ENCODE measurements at regions not wholly inside any gene's neighbourhood (a gene's known extent, or its start where the extent isn't known, plus 50 kb on each side); places are given as distances from the start of the nearest gene placed in this dataset.
A peak's percentile ranks its signal among the peaks of the same experiment; 100 is the strongest.

DNA sequence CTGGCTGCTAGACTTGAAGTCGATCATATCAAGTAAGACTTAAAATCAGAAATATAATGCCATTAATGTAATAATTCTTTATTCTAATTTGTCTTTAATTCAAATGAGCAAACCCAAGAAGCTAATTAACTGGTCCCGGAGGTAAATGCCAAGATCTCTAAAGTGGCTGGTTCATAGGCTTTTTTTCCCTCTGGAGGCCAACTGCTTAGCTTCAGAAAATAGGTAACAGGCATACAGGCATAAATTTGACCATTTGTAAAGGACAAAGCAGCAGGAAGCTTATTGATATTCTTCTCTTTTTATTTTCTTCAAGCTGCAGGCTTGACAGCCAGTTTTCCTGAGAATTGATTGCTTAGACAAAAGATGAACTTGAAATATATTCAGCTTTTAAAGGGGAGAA is 158.6 kb upstream of the RAP2B start:
- FAIRE-seq, result no peak
- TF ChIP-seq POLR2AphosphoS5 (IDR thresholded peaks at IDR 0.05; ENCODE audit: low read depth, low read length) (no peak), PAX5 (IDR thresholded peaks at IDR 0.05; ENCODE audit: insufficient read depth, low read length, severe bottlenecking) (no peak)
- DNase-seq (ENCODE audit: insufficient read length, low spot score), result no peak

DNA sequence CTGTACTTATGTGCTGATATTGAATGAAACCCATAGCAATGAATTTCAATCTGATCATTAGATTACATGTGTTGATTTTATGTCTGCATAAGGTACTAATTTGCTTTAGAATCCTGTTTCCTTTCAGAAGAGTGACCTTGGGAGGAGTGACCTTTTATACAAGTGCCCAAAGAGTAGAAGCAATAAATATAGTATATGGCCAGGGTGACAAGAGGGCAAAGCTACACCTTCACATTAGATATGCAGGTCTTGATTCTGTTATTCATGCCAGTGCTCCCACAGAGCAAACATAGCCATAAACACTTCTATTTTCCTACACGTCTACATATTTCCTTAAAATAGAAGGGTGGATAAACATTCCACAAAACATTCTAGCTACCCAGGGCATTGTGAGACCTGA is 158.2 kb upstream of the RAP2B start:
- DNase-seq (ENCODE audit: insufficient read length, low spot score) (no peak), FAIRE-seq (no peak)
- no peak for TF ChIP-seq POLR2AphosphoS5 (IDR thresholded peaks at IDR 0.05; ENCODE audit: low read depth, low read length)
- no peak for TF ChIP-seq POLR2A (IDR thresholded peaks at IDR 0.05; ENCODE audit: low read depth, low read length)
- TF ChIP-seq SPI1 (IDR thresholded peaks at IDR 0.05; ENCODE audit: low read depth, low read length), result no peak
- no peak for TF ChIP-seq POU2F2 (IDR thresholded peaks at IDR 0.05; ENCODE audit: low read depth, low read length)
- TF ChIP-seq TAF1 (IDR thresholded peaks at IDR 0.05; ENCODE audit: low read depth, low read length), result no peak
- no peak for TF ChIP-seq PAX5 (IDR thresholded peaks at IDR 0.05; ENCODE audit: insufficient read depth, low read length, severe bottlenecking)

GRCh38 chr3:153008226-153008625 is 153.8 kb upstream of the RAP2B start:
- FAIRE-seq, result no peak

GRCh38 chr3:153023896-153024295 is 138.1 kb upstream of the RAP2B start:
- FAIRE-seq (no peak), DNase-seq (ENCODE audit: insufficient read length, low spot score) (no peak)
- TF ChIP-seq PAX5 (IDR thresholded peaks at IDR 0.05; ENCODE audit: insufficient read depth, low read length, severe bottlenecking) (no peak), TAF1 (IDR thresholded peaks at IDR 0.05; ENCODE audit: low read depth, low read length) (no peak), POLR2AphosphoS5 (IDR thresholded peaks at IDR 0.05; ENCODE audit: low read depth, low read length) (no peak), POU2F2 (IDR thresholded peaks at IDR 0.05; ENCODE audit: low read depth, low read length) (no peak), SPI1 (IDR thresholded peaks at IDR 0.05; ENCODE audit: low read depth, low read length) (no peak), POLR2A (IDR thresholded peaks at IDR 0.05; ENCODE audit: low read depth, low read length) (no peak)

More at GRCh38 chr3:153008226-153008625, 153.8 kb upstream of the RAP2B start:
- DNase-seq (ENCODE audit: insufficient read length, low spot score), result no peak
- no peak for TF ChIP-seq POU2F2 (IDR thresholded peaks at IDR 0.05; ENCODE audit: low read depth, low read length)
- no peak for TF ChIP-seq SPI1 (IDR thresholded peaks at IDR 0.05; ENCODE audit: low read depth, low read length)
- no peak for TF ChIP-seq TAF1 (IDR thresholded peaks at IDR 0.05; ENCODE audit: low read depth, low read length)
- TF ChIP-seq PAX5 (IDR thresholded peaks at IDR 0.05; ENCODE audit: insufficient read depth, low read length, severe bottlenecking), result no peak
- TF ChIP-seq POLR2A (IDR thresholded peaks at IDR 0.05; ENCODE audit: low read depth, low read length), result no peak
- no peak for TF ChIP-seq POLR2AphosphoS5 (IDR thresholded peaks at IDR 0.05; ENCODE audit: low read depth, low read length)

GRCh38 chr3:153026026-153026425 is 136.0 kb upstream of the RAP2B start:
- DNase-seq (ENCODE audit: insufficient read length, low spot score) (no peak), FAIRE-seq (peak; percentile 74)
- TF ChIP-seq POLR2AphosphoS5 (IDR thresholded peaks at IDR 0.05; ENCODE audit: low read depth, low read length), result no peak
- TF ChIP-seq PAX5 (IDR thresholded peaks at IDR 0.05; ENCODE audit: insufficient read depth, low read length, severe bottlenecking), result no peak

DNA sequence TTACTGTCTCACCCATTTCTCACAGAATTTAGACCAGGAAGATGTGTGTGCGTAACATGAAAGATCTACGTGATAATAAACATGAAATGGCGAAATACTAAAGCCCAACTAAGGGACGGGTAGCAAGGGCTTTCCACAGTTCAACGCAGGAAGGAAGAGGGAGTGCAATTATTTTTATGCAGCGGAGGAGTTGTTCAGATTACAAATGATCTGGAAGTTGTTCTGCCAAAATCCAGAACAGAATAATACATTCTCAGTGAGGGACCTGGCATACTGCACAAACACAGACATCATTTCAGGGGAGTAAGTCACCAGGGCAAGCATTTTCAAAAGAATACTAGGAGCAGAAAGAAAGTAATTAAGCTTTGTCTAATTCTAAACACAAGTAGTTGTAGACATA is 133.6 kb upstream of the RAP2B start:
- no peak for TF ChIP-seq POLR2AphosphoS5 (IDR thresholded peaks at IDR 0.05; ENCODE audit: low read depth, low read length)
- no peak for TF ChIP-seq PAX5 (IDR thresholded peaks at IDR 0.05; ENCODE audit: insufficient read depth, low read length, severe bottlenecking)
- TF ChIP-seq POU2F2 (IDR thresholded peaks at IDR 0.05; ENCODE audit: low read depth, low read length), result no peak
- TF ChIP-seq SPI1 (IDR thresholded peaks at IDR 0.05; ENCODE audit: low read depth, low read length), result no peak
- TF ChIP-seq TAF1 (IDR thresholded peaks at IDR 0.05; ENCODE audit: low read depth, low read length), result no peak
- TF ChIP-seq POLR2A (IDR thresholded peaks at IDR 0.05; ENCODE audit: low read depth, low read length), result no peak
- DNase-seq (ENCODE audit: insufficient read length, low spot score), result no peak
- FAIRE-seq, result no peak

DNA sequence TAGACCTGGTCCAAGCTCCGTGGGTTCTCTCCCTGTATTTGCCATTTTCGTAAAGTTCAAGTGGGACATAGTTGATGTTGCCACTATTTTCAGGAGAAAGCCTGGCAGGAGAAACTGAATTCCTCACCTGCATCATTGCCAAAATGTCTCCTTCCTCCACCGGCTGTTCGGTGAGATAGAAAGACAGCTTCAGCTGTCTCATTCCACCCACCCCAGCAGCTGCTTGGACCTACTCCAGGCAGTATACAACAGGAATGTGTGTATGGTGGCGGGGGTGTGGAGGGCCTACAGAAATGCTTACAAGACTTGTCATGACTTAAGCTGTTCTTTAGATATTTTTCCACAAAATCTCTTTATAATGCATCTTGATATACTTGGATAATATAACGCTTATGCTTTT is 132.7 kb upstream of the RAP2B start:
- TF ChIP-seq PAX5 (IDR thresholded peaks at IDR 0.05; ENCODE audit: insufficient read depth, low read length, severe bottlenecking), result no peak
- TF ChIP-seq POLR2AphosphoS5 (IDR thresholded peaks at IDR 0.05; ENCODE audit: low read depth, low read length), result no peak
- no peak for TF ChIP-seq TAF1 (IDR thresholded peaks at IDR 0.05; ENCODE audit: low read depth, low read length)
- TF ChIP-seq POLR2A (IDR thresholded peaks at IDR 0.05; ENCODE audit: low read depth, low read length), result no peak
- TF ChIP-seq POU2F2 (IDR thresholded peaks at IDR 0.05; ENCODE audit: low read depth, low read length), result no peak
- no peak for TF ChIP-seq SPI1 (IDR thresholded peaks at IDR 0.05; ENCODE audit: low read depth, low read length)
- FAIRE-seq, result no peak
- no peak for DNase-seq (ENCODE audit: insufficient read length, low spot score)

GRCh38 chr3:153032891-153033290 is 129.1 kb upstream of the RAP2B start:
- FAIRE-seq (no peak), DNase-seq (ENCODE audit: insufficient read length, low spot score) (no peak)
- TF ChIP-seq SPI1 (IDR thresholded peaks at IDR 0.05; ENCODE audit: low read depth, low read length), result no peak
- TF ChIP-seq POLR2AphosphoS5 (IDR thresholded peaks at IDR 0.05; ENCODE audit: low read depth, low read length), result no peak
- no peak for TF ChIP-seq POU2F2 (IDR thresholded peaks at IDR 0.05; ENCODE audit: low read depth, low read length)
- TF ChIP-seq TAF1 (IDR thresholded peaks at IDR 0.05; ENCODE audit: low read depth, low read length), result no peak
- TF ChIP-seq POLR2A (IDR thresholded peaks at IDR 0.05; ENCODE audit: low read depth, low read length), result no peak
- TF ChIP-seq PAX5 (IDR thresholded peaks at IDR 0.05; ENCODE audit: insufficient read depth, low read length, severe bottlenecking), result no peak

DNA sequence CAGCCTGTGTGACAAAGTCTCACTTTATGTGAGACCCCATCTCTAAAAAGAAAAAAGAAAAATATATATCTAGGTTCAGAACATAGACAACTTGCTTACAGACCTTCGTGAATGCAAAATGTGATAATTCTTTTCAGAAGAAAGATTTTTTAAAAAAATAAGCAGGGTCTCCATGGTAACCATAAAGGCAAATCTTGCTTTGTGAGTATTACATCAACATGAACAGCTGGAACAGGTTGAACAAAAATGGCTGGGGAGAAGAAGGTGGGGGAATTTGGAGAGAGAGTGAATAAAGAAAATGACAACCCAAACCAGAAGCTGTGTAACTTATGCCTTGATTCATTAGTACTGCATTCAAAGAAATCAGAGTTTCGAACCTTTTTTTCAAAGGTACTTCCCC is 125.2 kb upstream of the RAP2B start:
- TF ChIP-seq POLR2AphosphoS5 (IDR thresholded peaks at IDR 0.05; ENCODE audit: low read depth, low read length) (no peak), SPI1 (IDR thresholded peaks at IDR 0.05; ENCODE audit: low read depth, low read length) (no peak), POU2F2 (IDR thresholded peaks at IDR 0.05; ENCODE audit: low read depth, low read length) (no peak), POLR2A (IDR thresholded peaks at IDR 0.05; ENCODE audit: low read depth, low read length) (no peak), PAX5 (IDR thresholded peaks at IDR 0.05; ENCODE audit: insufficient read depth, low read length, severe bottlenecking) (no peak), TAF1 (IDR thresholded peaks at IDR 0.05; ENCODE audit: low read depth, low read length) (no peak)
- FAIRE-seq, result no peak
- no peak for DNase-seq (ENCODE audit: insufficient read length, low spot score)

- no peak for DNase-seq (ENCODE audit: insufficient read length, low spot score)
- no peak for TF ChIP-seq POU2F2 (IDR thresholded peaks at IDR 0.05; ENCODE audit: low read depth, low read length)
- TF ChIP-seq SPI1 (IDR thresholded peaks at IDR 0.05; ENCODE audit: low read depth, low read length), result no peak
- no peak for TF ChIP-seq POLR2AphosphoS5 (IDR thresholded peaks at IDR 0.05; ENCODE audit: low read depth, low read length)
- TF ChIP-seq TAF1 (IDR thresholded peaks at IDR 0.05; ENCODE audit: low read depth, low read length), result no peak
- no peak for TF ChIP-seq POLR2A (IDR thresholded peaks at IDR 0.05; ENCODE audit: low read depth, low read length)
- no peak for FAIRE-seq
Measured at GRCh38 chr3:153038367-153038766, 123.7 kb upstream of the RAP2B start.

Measured in GM12891 (cell line).